Esophagus squamous epithelium (tissue), 5 donors: ENCODE measurements at regions not wholly inside any gene's neighbourhood (a gene's known extent, or its start where the extent isn't known, plus 50 kb on each side); places are given as distances from the start of the nearest gene placed in this dataset.

Source experiments
- DNase-seq: peaks from one replicate; lab custom pipeline; 2025; lab: John Stamatoyannopoulos, UW
- H3K27ac ChIP-seq, 4 donors: fragments of 200-600 bp; sonication (generic); one replicate each; pipeline ENCODE4 v1.5.1; 2016 to 2019; ENCODE audit warnings: mild to moderate bottlenecking in 1 of 4
- H3K27me3 ChIP-seq, 4 donors: fragments of 200-600 bp; sonication (generic); 1 replicate in 3 of 4; 2 replicates in 1 of 4; pipeline versions ENCODE4 v1.5.1 to v1.6.0; 2017 to 2021; ENCODE audit warnings: antibody characterized with exemption in 1 of 4
- H3K36me3 ChIP-seq, 3 donors: fragments of 200-600 bp; sonication (generic); one replicate each; pipeline ENCODE4 v1.5.1; 2016 to 2019
- H3K4me1 ChIP-seq, 3 donors: fragments of 200-600 bp; sonication (generic); one replicate each; pipeline ENCODE4 v1.5.1; 2017 to 2019
- H3K4me3 ChIP-seq, 4 donors: fragments of 200-600 bp; sonication (generic); 1 replicate in 3 of 4; 2 replicates in 1 of 4; pipeline ENCODE4 v1.5.1; 2016 to 2019; ENCODE audit warnings: mild to moderate bottlenecking in 2 of 4, moderate library complexity in 1 of 4
- H3K9me3 ChIP-seq, 3 donors: fragments of 200-600 bp; sonication (generic); one replicate each; pipeline ENCODE4 v1.5.1; 2016 to 2019
- POLR2A ChIP-seq, 4 donors: fragments of 450-650 bp; IDR thresholded peaks; one replicate each; pipeline ENCODE4 v1.6.1; 2017; ENCODE audit warnings: antibody characterized with exemption in 4 of 4, mild to moderate bottlenecking in 4 of 4, moderate library complexity in 3 of 4
- WGBS, 2 donors: methylation state at CpG; one replicate each; pipeline ENCODE4 v1.1.5; 2018; 5-methylcytosine and 5-hydroxymethylcytosine counted together
- intact Hi-C: fragments of 100-400 bp; cut with DNase I; formaldehyde crosslinking; loops from one replicate; pipeline ENCODE4 v1.15.0; 2022
- TF ChIP-seq, protein P1 (sequence below), 6 experiments: fragments of 450-650 bp in 4 of 6; fragments of 200-600 bp in 2 of 6; sonication (generic) in 2 of 6; IDR thresholded peaks; one replicate each; pipeline ENCODE4 v1.5.1; 2016 to 2019; ENCODE audit warnings: antibody characterized with exemption in 6 of 6, mild to moderate bottlenecking in 4 of 6, moderate library complexity in 4 of 6
- donor health status: DM: yes; HTN: yes; CAD: no.

GRCh38 chr5:61779743-61780142 is 447.7 kb downstream of the ZSWIM6 start:
- DNase-seq: no peak
- Histone ChIP-seq H3K9me3 (no peaks in the 10 kb centered on the region), H3K27me3 (peaks cover 0 to 6% (median 0%) of the 10 kb centered on the region in 4 donors), H3K4me3 (no peak overlapping the region), H3K27ac (no peak overlapping the region), H3K36me3 (no peaks in the 10 kb centered on the region), H3K4me1 (no peaks in the 10 kb centered on the region)
- 52 to 61% methylated on average over 2 of the region's 2 CpGs for WGBS, 2 donors
- intact Hi-C loops: no loop called here
- TF ChIP-seq, protein P1, sequence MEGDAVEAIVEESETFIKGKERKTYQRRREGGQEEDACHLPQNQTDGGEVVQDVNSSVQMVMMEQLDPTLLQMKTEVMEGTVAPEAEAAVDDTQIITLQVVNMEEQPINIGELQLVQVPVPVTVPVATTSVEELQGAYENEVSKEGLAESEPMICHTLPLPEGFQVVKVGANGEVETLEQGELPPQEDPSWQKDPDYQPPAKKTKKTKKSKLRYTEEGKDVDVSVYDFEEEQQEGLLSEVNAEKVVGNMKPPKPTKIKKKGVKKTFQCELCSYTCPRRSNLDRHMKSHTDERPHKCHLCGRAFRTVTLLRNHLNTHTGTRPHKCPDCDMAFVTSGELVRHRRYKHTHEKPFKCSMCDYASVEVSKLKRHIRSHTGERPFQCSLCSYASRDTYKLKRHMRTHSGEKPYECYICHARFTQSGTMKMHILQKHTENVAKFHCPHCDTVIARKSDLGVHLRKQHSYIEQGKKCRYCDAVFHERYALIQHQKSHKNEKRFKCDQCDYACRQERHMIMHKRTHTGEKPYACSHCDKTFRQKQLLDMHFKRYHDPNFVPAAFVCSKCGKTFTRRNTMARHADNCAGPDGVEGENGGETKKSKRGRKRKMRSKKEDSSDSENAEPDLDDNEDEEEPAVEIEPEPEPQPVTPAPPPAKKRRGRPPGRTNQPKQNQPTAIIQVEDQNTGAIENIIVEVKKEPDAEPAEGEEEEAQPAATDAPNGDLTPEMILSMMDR (IDR thresholded peaks at IDR 0.05): no peak
- TF ChIP-seq POLR2A (IDR thresholded peaks at IDR 0.05): no peak

DNA sequence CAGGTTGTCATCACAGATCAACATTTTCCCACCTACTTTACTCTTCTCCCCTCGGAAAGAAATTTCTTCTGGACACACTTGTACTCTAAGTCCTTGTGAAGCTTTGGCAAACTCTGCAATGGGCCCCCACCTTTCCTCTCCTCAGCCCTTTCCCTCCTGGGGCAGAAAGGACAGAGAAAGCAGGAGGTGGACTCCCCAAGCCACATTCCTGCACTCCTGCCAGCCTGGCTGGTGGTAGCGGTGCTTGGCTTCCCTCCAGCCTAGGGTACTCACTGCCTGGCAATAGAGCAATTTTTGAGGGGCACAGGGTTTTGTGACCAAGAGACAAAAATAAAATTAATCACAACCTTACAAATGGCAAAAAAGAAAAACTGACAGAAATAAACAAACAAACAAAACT is 451.4 kb downstream of the ZSWIM6 start:
- H3K27me3 ChIP-seq: no peaks in the 10 kb centered on the region
- H3K4me3 ChIP-seq: no peak overlapping the region
- H3K36me3 ChIP-seq: no peaks in the 10 kb centered on the region
- no peak for DNase-seq
- 75 to 89% methylated on average over 1 of the region's 2 CpGs for WGBS, 2 donors
- H3K4me1 ChIP-seq: no peaks in the 10 kb centered on the region
- H3K27ac ChIP-seq: no peak overlapping the region
- no peak for TF ChIP-seq POLR2A (IDR thresholded peaks at IDR 0.05)
- TF ChIP-seq, protein P1 (IDR thresholded peaks at IDR 0.05): no peak
- intact Hi-C loops: no loop called here
- no peaks in the 10 kb centered on the region for H3K9me3 ChIP-seq

DNA sequence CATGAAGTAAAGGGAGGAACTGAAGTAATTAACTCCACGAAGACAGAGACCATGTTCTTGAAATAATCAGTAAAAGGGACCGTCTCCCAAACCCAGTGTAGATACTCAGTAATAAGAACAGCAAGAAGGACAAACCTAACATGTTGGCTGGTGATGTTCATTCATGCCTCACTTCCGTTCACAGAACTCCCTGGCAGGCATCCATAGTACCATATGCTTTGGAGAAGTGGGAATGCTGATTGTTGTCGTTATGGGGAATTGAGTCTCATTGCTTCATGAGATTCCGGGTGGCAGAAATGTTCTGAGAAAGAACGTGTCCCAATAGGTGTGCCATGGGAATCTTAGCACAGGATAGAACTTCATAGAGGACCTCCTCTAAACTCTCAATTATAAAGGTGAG is 452.3 kb downstream of the ZSWIM6 start:
- Histone ChIP-seq H3K4me1 (no peaks in the 10 kb centered on the region), H3K9me3 (no peaks in the 10 kb centered on the region), H3K27me3 (no peaks in the 10 kb centered on the region), H3K4me3 (no peak overlapping the region), H3K27ac (no peak overlapping the region), H3K36me3 (no peaks in the 10 kb centered on the region)
- 60 to 65% methylated on average over 6 of the region's 6 CpGs for WGBS, 2 donors
- intact Hi-C loops: no loop called here
- TF ChIP-seq, protein P1 (IDR thresholded peaks at IDR 0.05): no peak
- no peak for TF ChIP-seq POLR2A (IDR thresholded peaks at IDR 0.05)
- DNase-seq: no peak

GRCh38 chr5:61788548-61788947 is 456.5 kb downstream of the ZSWIM6 start:
- TF ChIP-seq POLR2A (IDR thresholded peaks at IDR 0.05): no peak
- TF ChIP-seq, protein P1 (IDR thresholded peaks at IDR 0.05): no peak
- no peak for DNase-seq
- 43 to 44% methylated on average over 2 of the region's 2 CpGs for WGBS, 2 donors

GRCh38 chr5:61790007-61790406 is 457.9 kb downstream of the ZSWIM6 start:
- no peak overlapping the region for H3K27ac ChIP-seq
- no peak for TF ChIP-seq POLR2A (IDR thresholded peaks at IDR 0.05)
- TF ChIP-seq, protein P1 (IDR thresholded peaks at IDR 0.05): no peak
- H3K4me3 ChIP-seq: no peak overlapping the region
- no peaks in the 10 kb centered on the region for H3K4me1 ChIP-seq
- DNase-seq: no peak
- H3K36me3 ChIP-seq: no peaks in the 10 kb centered on the region
- H3K27me3 ChIP-seq: no peaks in the 10 kb centered on the region
- intact Hi-C loops: no loop called here
- H3K9me3 ChIP-seq: no peaks in the 10 kb centered on the region

More at GRCh38 chr5:61788548-61788947, 456.5 kb downstream of the ZSWIM6 start:
- no peaks in the 10 kb centered on the region for H3K4me1 ChIP-seq
- H3K27me3 ChIP-seq: no peaks in the 10 kb centered on the region
- H3K4me3 ChIP-seq: no peak overlapping the region
- no peaks in the 10 kb centered on the region for H3K9me3 ChIP-seq
- no peaks in the 10 kb centered on the region for H3K36me3 ChIP-seq
- no peak overlapping the region for H3K27ac ChIP-seq
- intact Hi-C loops: no loop called here
